IMR-90 (cell line): ENCODE measurements at regions not wholly inside any gene's neighbourhood (a gene's known extent, or its start where the extent isn't known, plus 50 kb on each side); places are given as distances from the start of the nearest gene placed in this dataset.

ENCODE experiments used
- ATAC-seq: fragments of 200-7000 bp; cut with Tn5 transposase; 2 replicates; pipeline ENCODE4 v1.9.1; 2020; ENCODE audit warnings: low read depth, mild to moderate bottlenecking, moderate library complexity
- BruUV-seq: library from RNA; stranded (reverse); fragments of 400-500 nt; replicated peaks from 2 replicates; lab custom pipeline; 2021; lab: Mats Ljungman, UMichigan
- CTCF ChIA-PET: fragments of 300-600 bp; formaldehyde crosslinking; extraction: SDS; loops from one replicate; lab custom pipeline; 2021; ENCODE audit warnings: antibody characterized with exemption; lab: Yijun Ruan, JAX
- POLR2A ChIA-PET: fragments of 300-600 bp; sonication (Branson Sonifier 250); formaldehyde crosslinking; loops from one replicate; lab custom pipeline; 2022; ENCODE audit warnings: antibody characterized with exemption; ENCODE audit not compliant: unreplicated experiment; lab: Charles Lee
- DNase-seq: peaks from one replicate; pipeline ENCODE4 v3.0.0; 2013
- H2AFZ ChIP-seq: replicated peaks from 2 replicates; pipeline ENCODE3; 2013; ENCODE audit warnings: low read length, mild to moderate bottlenecking; ENCODE audit not compliant: poor library complexity
- H2AK5ac ChIP-seq: 2 replicates; pipeline ENCODE4 v1.6.1; 2013; ENCODE audit warnings: low read depth, low read length, inconsistent platforms
- H2AK9ac ChIP-seq: replicated peaks from 2 replicates; pipeline ENCODE3; 2013; ENCODE audit warnings: mild to moderate bottlenecking, low read depth, low read length, moderate library complexity; ENCODE audit not compliant: poor library complexity
- H2BK120ac ChIP-seq: 2 replicates; pipeline ENCODE4 v1.6.1; 2013; ENCODE audit warnings: low read depth, low read length, inconsistent platforms
- H2BK15ac ChIP-seq: 3 replicates; pipeline ENCODE4 v1.6.1; 2013; ENCODE audit warnings: low read depth, low read length, inconsistent platforms
- H2BK20ac ChIP-seq: 2 replicates; pipeline ENCODE4 v1.6.1; 2013; ENCODE audit warnings: low read depth, mild to moderate bottlenecking, inconsistent platforms, low read length, moderate library complexity
- H2BK5ac ChIP-seq: 2 replicates; pipeline ENCODE4 v1.6.1; 2013; ENCODE audit warnings: mild to moderate bottlenecking, low read depth, low read length, inconsistent platforms; ENCODE audit not compliant: poor library complexity, severe bottlenecking
- H3K14ac ChIP-seq: replicated peaks from 2 replicates; pipeline ENCODE4 v1.6.1; 2013; ENCODE audit warnings: low read depth, low read length, inconsistent platforms
- H3K18ac ChIP-seq: 2 replicates; pipeline ENCODE4 v1.6.1; 2013; ENCODE audit warnings: low read depth, low read length, control low read depth
- H3K23ac ChIP-seq: 2 replicates; pipeline ENCODE4 v1.6.1; 2013; ENCODE audit warnings: low read depth, low read length, inconsistent platforms
- H3K27ac ChIP-seq: 2 replicates; pipeline ENCODE4 v1.5.1; 2013; ENCODE audit warnings: mild to moderate bottlenecking, control low read depth, low read length; ENCODE audit not compliant: insufficient read depth
- H3K27me3 ChIP-seq: 2 replicates; pipeline ENCODE4 v1.6.1; 2013; ENCODE audit warnings: low read length; ENCODE audit not compliant: control insufficient read depth, insufficient read depth
- H3K36me3 ChIP-seq: 2 replicates; pipeline ENCODE4 v1.6.1; 2013; ENCODE audit warnings: low read length, mixed read lengths; ENCODE audit not compliant: control insufficient read depth, insufficient read depth
- H3K4ac ChIP-seq: 2 replicates; pipeline ENCODE4 v1.6.1; 2013; ENCODE audit warnings: low read depth, low read length, inconsistent platforms
- H3K4me1 ChIP-seq: 2 replicates; pipeline ENCODE4 v1.6.1; 2013; ENCODE audit warnings: low read length, mixed read lengths; ENCODE audit not compliant: control insufficient read depth, insufficient read depth
- H3K4me2 ChIP-seq: 2 replicates; pipeline ENCODE4 v1.6.1; 2013; ENCODE audit warnings: low read depth, mild to moderate bottlenecking, control low read depth, low read length, moderate library complexity
- H3K4me3 ChIP-seq: 2 replicates; pipeline ENCODE4 v1.5.1; 2013; ENCODE audit warnings: low read depth, mild to moderate bottlenecking, control low read depth, low read length, moderate library complexity; ENCODE audit not compliant: insufficient read depth
- H3K56ac ChIP-seq: 2 replicates; pipeline ENCODE4 v1.6.1; 2013; ENCODE audit warnings: low read length, inconsistent platforms; ENCODE audit not compliant: insufficient read depth; ENCODE audit errors: extremely low read depth
- H3K79me1 ChIP-seq, 2 experiments: 2 replicates each; pipeline ENCODE4 v1.6.1; 2013; ENCODE audit warnings: low read length in 2 of 2, inconsistent platforms in 1 of 2, low read depth in 1 of 2
- H3K9ac ChIP-seq: 2 replicates; pipeline ENCODE4 v1.6.1; 2013; ENCODE audit warnings: low read depth, low read length, control low read depth
- H3K9me1 ChIP-seq: 2 replicates; pipeline ENCODE4 v1.6.1; 2013; ENCODE audit warnings: low read length, inconsistent platforms; ENCODE audit not compliant: insufficient read depth
- H3K9me3 ChIP-seq: 2 replicates; pipeline ENCODE4 v1.6.1; 2013; ENCODE audit warnings: low read length; ENCODE audit not compliant: control insufficient read depth, insufficient read depth
- H4K20me1 ChIP-seq: 2 replicates; pipeline ENCODE4 v1.6.1; 2013; ENCODE audit warnings: low read length, inconsistent platforms; ENCODE audit not compliant: insufficient read depth
- H4K5ac ChIP-seq: 2 replicates; pipeline ENCODE4 v1.6.1; 2013; ENCODE audit warnings: mild to moderate bottlenecking, low read depth, low read length, control low read depth
- H4K8ac ChIP-seq, 2 experiments: 2 replicates each; pipeline ENCODE4 v1.6.1; 2013; ENCODE audit warnings: low read depth in 2 of 2, low read length in 2 of 2, control low read depth in 1 of 2, inconsistent platforms in 1 of 2
- H4K91ac ChIP-seq: 2 replicates; pipeline ENCODE4 v1.6.1; 2013; ENCODE audit warnings: low read depth, low read length, inconsistent platforms; ENCODE audit not compliant: insufficient read depth
- BHLHE40 ChIP-seq: fragments of 150-350 bp; IDR thresholded peaks from 2 replicates; pipeline ENCODE4 v1.6.1; 2016; ENCODE audit warnings: mild to moderate bottlenecking, low read depth, low read length
- CEBPB ChIP-seq: IDR thresholded peaks from 2 replicates; pipeline ENCODE4 v1.6.1; 2012; ENCODE audit warnings: low read depth, low read length, improper control_type of control experiment
- CHD1 ChIP-seq: IDR thresholded peaks from 2 replicates; pipeline ENCODE4 v1.6.1; 2012; ENCODE audit warnings: low read depth, low read length, improper control_type of control experiment
- CTCF ChIP-seq: conservative IDR thresholded peaks from 2 replicates; pipeline ENCODE4 v1.5.1; 2012; ENCODE audit warnings: mild to moderate bottlenecking, low read depth, low read length, improper control_type of control experiment
- ELK1 ChIP-seq: fragments of 150-350 bp; IDR thresholded peaks from 2 replicates; pipeline ENCODE4 v1.6.1; 2016; ENCODE audit warnings: low read depth, mild to moderate bottlenecking, low read length, moderate library complexity, borderline replicate concordance
- FOS ChIP-seq: fragments of 150-350 bp; IDR thresholded peaks from 2 replicates; pipeline ENCODE4 v1.6.1; 2016; ENCODE audit warnings: low read depth, low read length
- MAFK ChIP-seq: IDR thresholded peaks from 2 replicates; pipeline ENCODE4 v1.6.1; 2012; ENCODE audit warnings: low read depth, low read length, improper control_type of control experiment
- MAZ ChIP-seq: IDR thresholded peaks from 2 replicates; pipeline ENCODE4 v1.6.1; 2012; ENCODE audit warnings: low read depth, mild to moderate bottlenecking, low read length, improper control_type of control experiment, moderate library complexity, borderline replicate concordance
- MXI1 ChIP-seq: IDR thresholded peaks from 2 replicates; pipeline ENCODE4 v1.6.1; 2012; ENCODE audit warnings: low read depth, mild to moderate bottlenecking, low read length, moderate library complexity, borderline replicate concordance
- NFE2L2 ChIP-seq: fragments of 150-350 bp; IDR thresholded peaks from 2 replicates; pipeline ENCODE4 v1.6.1; 2016; ENCODE audit warnings: low read depth, mild to moderate bottlenecking, low read length
- POLR2A ChIP-seq: IDR thresholded peaks from 2 replicates; pipeline ENCODE4 v1.6.1; 2012; ENCODE audit warnings: mild to moderate bottlenecking, low read depth, low read length
- RAD21 ChIP-seq: IDR thresholded peaks from 2 replicates; pipeline ENCODE4 v1.6.1; 2012; ENCODE audit warnings: low read length, improper control_type of control experiment
- RCOR1 ChIP-seq: IDR thresholded peaks from 2 replicates; pipeline ENCODE4 v1.6.1; 2012; ENCODE audit warnings: mild to moderate bottlenecking, low read length, improper control_type of control experiment; ENCODE audit not compliant: insufficient replicate concordance
- RFX5 ChIP-seq: IDR thresholded peaks from 2 replicates; pipeline ENCODE4 v1.8.0; 2012; ENCODE audit warnings: low read depth, mild to moderate bottlenecking, low read length, moderate library complexity
- USF2 ChIP-seq: fragments of 150-350 bp; IDR thresholded peaks from 2 replicates; pipeline ENCODE4 v1.6.1; 2017; ENCODE audit warnings: mild to moderate bottlenecking, antibody characterized with exemption, low read length, low read depth
- WGBS, 2 experiments: methylation state at CpG; one replicate each; pipeline versions ENCODE4 v1.1.5 to v1.1.7; 2013; ENCODE audit warnings: missing lambda C conversion rate in 2 of 2; ENCODE audit not compliant: insufficient read length in 1 of 2; ENCODE audit errors: extremely low coverage in 2 of 2; 5-methylcytosine and 5-hydroxymethylcytosine counted together
- dilution Hi-C: fragments of 300-500 bp; cut with HindIII; formaldehyde crosslinking; loops from one replicate; pipeline ENCODE4 v1.14.3; 2018; ENCODE audit warnings: low sequenced_read_pairs; ENCODE audit not compliant: unreplicated experiment
- in situ Hi-C: fragments of 300-500 bp; cut with MboI; formaldehyde crosslinking; loops from 3 replicates; pipeline ENCODE4 v1.14.3; 2019; ENCODE audit warnings: low sequenced_read_pairs, inconsistent platforms, mixed read lengths
- intact Hi-C: fragments of 100-400 bp; cut with micrococcal nuclease; formaldehyde crosslinking; loops from 2 replicates; pipeline ENCODE4 v1.10.0; 2022

GRCh38 chr18:2192562-2192961 lies 378.7 kb downstream of the METTL4 start:
- ATAC-seq: no peak
- H3K4ac ChIP-seq: no peak overlapping the region
- H3K27me3 ChIP-seq: no peaks in the 10 kb centered on the region
- BruUV-seq: no TSS peak
- no peak overlapping the region for H3K4me3 ChIP-seq
- H3K9ac ChIP-seq: no peak overlapping the region
- no peak overlapping the region for H3K27ac ChIP-seq
- H3K79me1 ChIP-seq: no peaks in the 10 kb centered on the region
- no peak overlapping the region for H4K8ac ChIP-seq
- no peak for TF ChIP-seq MAFK
- no peak for TF ChIP-seq USF2
- TF ChIP-seq POLR2A: no peak
- TF ChIP-seq MXI1: no peak
- no peak for TF ChIP-seq CHD1
- no peak for TF ChIP-seq RAD21
- no peak for TF ChIP-seq CTCF
- TF ChIP-seq BHLHE40: no peak
- TF ChIP-seq MAZ: no peak
- TF ChIP-seq NFE2L2: no peak
- TF ChIP-seq ELK1: no peak
- TF ChIP-seq RFX5: no peak
- TF ChIP-seq FOS: no peak
- TF ChIP-seq RCOR1: no peak
- TF ChIP-seq CEBPB: no peak
- H3K56ac ChIP-seq: no peak overlapping the region
- no peaks in the 10 kb centered on the region for H3K9me3 ChIP-seq
- H3K18ac ChIP-seq: no peak overlapping the region
- no peak overlapping the region for H2BK20ac ChIP-seq
- no peak overlapping the region for H3K14ac ChIP-seq
- H3K23ac ChIP-seq: no peak overlapping the region
- in situ Hi-C loops: no loop called here
- CTCF ChIA-PET: no interaction called here
- no peak overlapping the region for H2AFZ ChIP-seq
- H4K20me1 ChIP-seq: no peaks in the 10 kb centered on the region
- H2BK15ac ChIP-seq: no peak overlapping the region
- H3K9me1 ChIP-seq: no peaks in the 10 kb centered on the region
- no CpG with 5 or more reads among the region's 4 CpGs for WGBS, 2 experiments
- no peak overlapping the region for H2BK5ac ChIP-seq
- dilution Hi-C loops: no loop called here
- no peak overlapping the region for H4K5ac ChIP-seq
- intact Hi-C loops: no loop called here
- no peaks in the 10 kb centered on the region for H3K36me3 ChIP-seq
- DNase-seq: no peak
- no peak overlapping the region for H3K4me2 ChIP-seq
- no peak overlapping the region for H2BK120ac ChIP-seq
- H4K91ac ChIP-seq: no peak overlapping the region
- POLR2A ChIA-PET: no interaction called here
- no peak overlapping the region for H2AK9ac ChIP-seq
- no peaks in the 10 kb centered on the region for H3K4me1 ChIP-seq
- H2AK5ac ChIP-seq: no peak overlapping the region
